ENCODE measurements at regions not wholly inside any gene's neighbourhood (a gene's known extent, or its start where the extent isn't known, plus 50 kb on each side); places are given as distances from the start of the nearest gene placed in this dataset.

GRCh38 chr5:171701100-171701541, 84.5 kb upstream of the SMIM23 start:
- H2BK20ac ChIP-seq (ENCODE audit: low read depth, low read length) = no peak overlapping the region
- ATAC-seq (ENCODE audit: low read depth) (no peak), DNase-seq (no peak)
- no peak overlapping the region for H3K27ac ChIP-seq (ENCODE audit: insufficient read depth, low read length)
- no peak overlapping the region for H2BK5ac ChIP-seq (ENCODE audit: low read depth, low read length, poor library complexity, severe bottlenecking)
- H3K9me3 ChIP-seq (ENCODE audit: control insufficient read depth, insufficient read depth, low read length) = no peaks in the 10 kb centered on the region
- no peak overlapping the region for H3K4me3 ChIP-seq (ENCODE audit: insufficient read depth, low read depth, low read length)
- dilution Hi-C loops (cut with HindIII; ENCODE audit: low sequenced_read_pairs, unreplicated experiment) (no loop called here), intact Hi-C loops (cut with micrococcal nuclease) (no loop called here), in situ Hi-C loops (cut with MboI; ENCODE audit: low sequenced_read_pairs) (no loop called here)
- H4K5ac ChIP-seq (ENCODE audit: low read depth, low read length) = no peak overlapping the region
- H3K27me3 ChIP-seq (ENCODE audit: control insufficient read depth, insufficient read depth, low read length) = peaks cover 40% of the 10 kb centered on the region
- H3K9me1 ChIP-seq (ENCODE audit: insufficient read depth, low read length) = no peaks in the 10 kb centered on the region; the same call in 1 of the 2 replicates
- H3K23ac ChIP-seq (ENCODE audit: low read depth, low read length) = no peak overlapping the region
- H4K20me1 ChIP-seq (ENCODE audit: insufficient read depth, low read length) = no peaks in the 10 kb centered on the region
- TF ChIP-seq RCOR1 (IDR thresholded peaks at IDR 0.05; ENCODE audit: insufficient replicate concordance, low read length) = no peak
- TF ChIP-seq RFX5 (IDR thresholded peaks at IDR 0.05; ENCODE audit: low read depth, low read length) = no peak
- no peak for TF ChIP-seq BHLHE40 (IDR thresholded peaks at IDR 0.05; ENCODE audit: low read depth, low read length)
- no peak for TF ChIP-seq MAFK (IDR thresholded peaks at IDR 0.05; ENCODE audit: low read depth, low read length)
- no peak for TF ChIP-seq MXI1 (IDR thresholded peaks at IDR 0.05; ENCODE audit: borderline replicate concordance, low read depth, low read length)
- TF ChIP-seq USF2 (IDR thresholded peaks at IDR 0.05; ENCODE audit: low read depth, low read length) = no peak
- TF ChIP-seq RAD21 (IDR thresholded peaks at IDR 0.05; ENCODE audit: low read length) = no peak
- no peak for TF ChIP-seq FOS (IDR thresholded peaks at IDR 0.05; ENCODE audit: low read depth, low read length)
- TF ChIP-seq CTCF (conservative IDR thresholded peaks at IDR 0.05; ENCODE audit: low read depth, low read length) = no peak
- no peak for TF ChIP-seq NFE2L2 (IDR thresholded peaks at IDR 0.05; ENCODE audit: low read depth, low read length)
- TF ChIP-seq POLR2A (IDR thresholded peaks at IDR 0.05; ENCODE audit: low read depth, low read length) = no peak
- no peak for TF ChIP-seq CEBPB (IDR thresholded peaks at IDR 0.05; ENCODE audit: low read depth, low read length)
- no peak for TF ChIP-seq CHD1 (IDR thresholded peaks at IDR 0.05; ENCODE audit: low read depth, low read length)
- no peak for TF ChIP-seq SMC3 (IDR thresholded peaks at IDR 0.05; ENCODE audit: low read depth, low read length)
- TF ChIP-seq MAZ (IDR thresholded peaks at IDR 0.05; ENCODE audit: borderline replicate concordance, low read depth, low read length) = no peak
- no peaks in the 10 kb centered on the region for H3K36me3 ChIP-seq (ENCODE audit: control insufficient read depth, insufficient read depth, low read length)
- no peak overlapping the region for H3K56ac ChIP-seq (ENCODE audit: extremely low read depth, insufficient read depth, low read length)
- H3K4me1 ChIP-seq (ENCODE audit: control insufficient read depth, insufficient read depth, low read length) = no peaks in the 10 kb centered on the region
- no TSS peak for BruUV-seq (replicated peaks)
- WGBS, 2 experiments (ENCODE audit: extremely low coverage in 2 of 2, insufficient read length in 1 of 2) = 86% methylated on average over 1 of the region's 10 CpGs; no CpG with 5 or more reads in 1 of the 2 experiments
- CTCF ChIA-PET = no interaction called here
- H2AFZ ChIP-seq (replicated peaks; ENCODE audit: low read length, poor library complexity) = no peak overlapping the region
- no peak overlapping the region for H3K4ac ChIP-seq (ENCODE audit: low read depth, low read length)
- POLR2A ChIA-PET (ENCODE audit: unreplicated experiment) = no interaction called here
- H3K14ac ChIP-seq (replicated peaks; ENCODE audit: low read depth, low read length) = no peak overlapping the region
- H2AK9ac ChIP-seq (replicated peaks; ENCODE audit: low read depth, low read length, poor library complexity) = no peak overlapping the region
- no peak overlapping the region for H3K9ac ChIP-seq (ENCODE audit: low read depth, low read length)
- no peak overlapping the region for H4K91ac ChIP-seq (ENCODE audit: insufficient read depth, low read depth, low read length)
- no peak overlapping the region for H3K18ac ChIP-seq (ENCODE audit: low read depth, low read length)
- no peak overlapping the region for H2BK15ac ChIP-seq (ENCODE audit: low read depth, low read length)
- no peak overlapping the region for H3K4me2 ChIP-seq (ENCODE audit: low read depth, low read length)
- H3K79me1 ChIP-seq (ENCODE audit: low read depth in 1 of 2, low read length in 2 of 2) = no peaks in the 10 kb centered on the region
- H4K8ac ChIP-seq (ENCODE audit: low read depth in 2 of 2, low read length in 2 of 2) = no peak overlapping the region
- H2AK5ac ChIP-seq (ENCODE audit: low read depth, low read length) = no peak overlapping the region
- H2BK120ac ChIP-seq (ENCODE audit: low read depth, low read length) = no peak overlapping the region
